ENCODE measurements at regions not wholly inside any gene's neighbourhood (a gene's known extent, or its start where the extent isn't known, plus 50 kb on each side); places are given as distances from the start of the nearest gene placed in this dataset.

DNA sequence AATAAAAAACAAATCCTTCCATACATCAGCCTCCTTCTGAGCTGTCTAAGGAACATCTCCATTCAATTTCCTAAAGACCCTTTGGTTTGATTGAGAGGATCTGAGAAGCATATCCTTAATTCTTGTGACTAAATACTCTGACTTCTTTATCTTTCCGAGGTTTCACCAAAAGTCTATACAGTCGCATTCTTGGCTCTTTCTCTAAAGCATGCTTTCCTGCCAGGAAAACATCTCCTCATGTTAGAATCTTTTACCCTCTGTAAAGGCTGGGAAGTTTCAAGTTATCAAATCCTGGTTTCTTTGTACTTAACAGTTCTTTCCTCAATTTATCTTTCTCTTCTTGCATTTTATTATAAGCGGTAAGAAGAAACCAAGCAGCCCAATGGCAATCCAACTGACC, 630.4 kb downstream of the PTPRC start:
- TF ChIP-seq, protein P1, sequence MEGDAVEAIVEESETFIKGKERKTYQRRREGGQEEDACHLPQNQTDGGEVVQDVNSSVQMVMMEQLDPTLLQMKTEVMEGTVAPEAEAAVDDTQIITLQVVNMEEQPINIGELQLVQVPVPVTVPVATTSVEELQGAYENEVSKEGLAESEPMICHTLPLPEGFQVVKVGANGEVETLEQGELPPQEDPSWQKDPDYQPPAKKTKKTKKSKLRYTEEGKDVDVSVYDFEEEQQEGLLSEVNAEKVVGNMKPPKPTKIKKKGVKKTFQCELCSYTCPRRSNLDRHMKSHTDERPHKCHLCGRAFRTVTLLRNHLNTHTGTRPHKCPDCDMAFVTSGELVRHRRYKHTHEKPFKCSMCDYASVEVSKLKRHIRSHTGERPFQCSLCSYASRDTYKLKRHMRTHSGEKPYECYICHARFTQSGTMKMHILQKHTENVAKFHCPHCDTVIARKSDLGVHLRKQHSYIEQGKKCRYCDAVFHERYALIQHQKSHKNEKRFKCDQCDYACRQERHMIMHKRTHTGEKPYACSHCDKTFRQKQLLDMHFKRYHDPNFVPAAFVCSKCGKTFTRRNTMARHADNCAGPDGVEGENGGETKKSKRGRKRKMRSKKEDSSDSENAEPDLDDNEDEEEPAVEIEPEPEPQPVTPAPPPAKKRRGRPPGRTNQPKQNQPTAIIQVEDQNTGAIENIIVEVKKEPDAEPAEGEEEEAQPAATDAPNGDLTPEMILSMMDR (IDR thresholded peaks at IDR 0.05; ENCODE audit: insufficient read depth, low read depth, low read length, missing control alignments), result no peak
- no peak for DNase-seq (ENCODE audit: low read depth)
- no peak overlapping the region for H3K4me3 ChIP-seq (ENCODE audit: low read depth, low read length)

DNA sequence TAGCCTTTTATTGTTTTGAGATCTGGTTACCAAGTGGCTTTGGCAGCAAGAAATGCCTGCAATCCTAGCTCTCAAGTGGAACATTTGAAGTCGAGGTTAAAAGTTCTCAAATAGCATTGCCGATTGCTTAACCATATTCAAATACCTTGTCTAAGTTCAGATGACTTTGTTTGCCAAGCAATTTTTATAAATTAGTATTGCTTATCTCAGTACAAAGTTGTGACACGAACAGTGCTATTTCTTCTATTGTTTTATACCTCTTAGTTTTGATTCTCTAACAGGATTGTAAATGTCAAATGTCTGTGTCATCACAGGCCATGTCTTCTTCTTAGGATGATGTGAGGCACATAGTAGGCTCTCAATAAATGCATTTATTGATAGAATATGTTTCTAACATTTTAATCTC, 633.3 kb downstream of the PTPRC start:
- TF ChIP-seq, protein P1 (IDR thresholded peaks at IDR 0.05; ENCODE audit: insufficient read depth, low read depth, low read length, missing control alignments), result no peak
- no peak overlapping the region for H3K4me3 ChIP-seq (ENCODE audit: low read depth, low read length)
- DNase-seq (ENCODE audit: low read depth), result no peak

DNA sequence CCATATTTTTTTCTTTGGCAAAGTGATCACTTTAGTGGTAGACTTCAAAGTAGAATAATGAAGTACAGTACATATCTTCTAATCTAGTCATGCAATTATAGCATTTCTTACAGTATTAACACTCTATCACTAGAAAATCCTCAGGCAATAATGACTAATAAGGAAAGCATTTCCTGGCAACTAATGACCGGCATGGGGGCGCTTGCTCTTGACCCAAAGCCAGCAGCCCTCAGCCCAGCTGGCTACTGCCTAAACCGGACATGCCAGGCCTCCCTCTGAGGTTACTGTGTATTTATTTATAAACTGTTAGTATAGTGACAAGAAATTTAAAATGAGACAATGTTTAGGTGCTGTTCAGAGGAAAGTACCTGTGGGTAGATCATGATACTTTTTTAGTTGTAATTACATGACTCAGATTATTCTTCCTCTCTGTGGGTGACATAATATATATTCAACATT, 633.8 kb downstream of the PTPRC start:
- H3K4me3 ChIP-seq (ENCODE audit: low read depth, low read length), result no peak overlapping the region
- TF ChIP-seq, protein P1 (IDR thresholded peaks at IDR 0.05; ENCODE audit: insufficient read depth, low read depth, low read length, missing control alignments), result no peak
- DNase-seq (ENCODE audit: low read depth), result peak; percentile 81

DNA sequence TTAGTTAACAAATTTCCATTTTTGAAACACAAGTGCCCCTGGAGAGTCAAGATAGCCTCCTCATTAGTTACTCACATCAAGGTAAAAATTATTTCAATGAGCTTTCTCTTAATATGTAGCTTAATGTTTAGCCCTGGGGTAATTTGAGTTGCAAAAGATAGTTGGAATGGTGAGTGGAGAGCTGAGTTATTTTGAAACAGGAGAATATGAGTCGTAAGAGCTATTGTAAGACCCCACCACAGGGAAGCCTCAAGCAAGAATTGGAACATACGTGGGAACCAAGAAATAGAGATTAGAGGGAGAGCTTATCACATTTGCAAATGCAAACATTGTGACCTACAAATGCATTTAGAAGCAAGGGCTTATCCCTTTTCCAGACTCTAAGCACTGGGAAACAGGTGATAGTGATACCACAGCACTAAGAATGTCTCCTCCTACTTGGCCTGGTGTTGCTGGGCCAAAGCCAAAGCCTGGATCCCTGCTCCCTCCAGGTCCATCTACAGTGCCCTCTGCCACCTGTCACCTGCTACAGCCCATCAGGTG, 635.1 kb downstream of the PTPRC start:
- peak; percentile 38 for DNase-seq (ENCODE audit: low read depth)
- TF ChIP-seq, protein P1 (IDR thresholded peaks at IDR 0.05; ENCODE audit: insufficient read depth, low read depth, low read length, missing control alignments), result no peak
- H3K4me3 ChIP-seq (ENCODE audit: low read depth, low read length), result no peak overlapping the region

DNA sequence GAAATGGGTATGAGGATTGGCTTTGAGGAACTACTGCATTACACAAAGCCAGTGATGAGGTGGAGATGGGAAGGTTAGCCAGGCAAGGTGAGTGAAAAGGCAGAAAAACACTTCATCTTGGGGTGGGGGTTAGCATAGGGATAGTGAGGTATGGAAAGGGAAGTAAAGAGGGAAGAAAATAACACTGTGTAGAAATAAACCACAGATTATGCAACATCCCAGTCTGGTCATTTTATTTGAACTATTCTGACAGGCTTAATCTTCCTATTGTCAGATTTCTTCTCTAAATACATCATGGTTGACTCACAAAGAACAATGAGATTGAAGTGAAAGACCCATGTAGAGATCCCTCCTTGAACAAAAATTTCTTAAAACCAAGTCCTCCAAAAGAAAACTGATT, 640.2 kb downstream of the PTPRC start:
- TF ChIP-seq, protein P1 (IDR thresholded peaks at IDR 0.05; ENCODE audit: insufficient read depth, low read depth, low read length, missing control alignments), result no peak
- DNase-seq (ENCODE audit: low read depth), result no peak

DNA sequence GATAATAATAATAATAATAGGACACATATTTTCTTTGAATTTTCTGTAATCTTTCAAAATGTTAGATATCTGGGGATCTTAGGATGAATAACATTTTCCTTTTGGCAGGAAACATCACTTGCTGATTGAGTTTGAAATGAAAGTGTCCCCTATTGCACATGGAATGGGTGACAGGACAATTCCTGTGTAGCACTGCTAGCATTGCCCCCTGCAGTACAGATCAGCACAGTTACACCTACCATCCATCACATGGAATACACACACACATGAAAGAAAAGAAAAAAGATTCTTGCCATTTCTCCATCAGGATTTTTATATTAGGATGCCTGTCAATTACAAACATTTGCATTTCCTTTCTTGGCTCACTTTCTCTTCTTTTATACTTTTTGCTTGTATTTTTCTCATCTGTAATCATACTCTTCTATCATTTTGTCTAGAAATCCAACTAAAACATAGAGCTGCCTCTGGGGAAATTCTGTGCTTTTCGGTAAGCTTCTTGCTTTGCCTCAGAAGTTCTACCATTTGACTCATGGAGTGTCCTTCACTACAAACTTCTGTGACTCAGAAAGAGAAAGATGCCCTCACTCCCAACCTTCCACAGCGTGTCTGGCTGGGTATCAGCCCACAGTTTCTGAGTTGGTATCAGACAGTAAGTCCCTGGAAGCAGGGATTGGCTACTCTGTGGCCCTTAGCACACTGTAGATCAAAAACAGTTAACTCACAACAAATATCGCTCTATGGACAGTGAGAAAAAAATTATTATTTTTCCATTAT, 641.2 kb downstream of the PTPRC start:
- TF ChIP-seq, protein P1 (IDR thresholded peaks at IDR 0.05; ENCODE audit: insufficient read depth, low read depth, low read length, missing control alignments), result peak; percentile 12
- H3K4me3 ChIP-seq (ENCODE audit: low read depth, low read length), result no peak overlapping the region
- DNase-seq (ENCODE audit: low read depth), result peak; percentile 70

More for the DNA sequence above, 640.2 kb downstream of the PTPRC start:
- no peak overlapping the region for H3K4me3 ChIP-seq (ENCODE audit: low read depth, low read length)

Measured in GM12865 (cell line).